OCI-LY7 (cell line): ENCODE measurements at regions not wholly inside any gene's neighbourhood (a gene's known extent, or its start where the extent isn't known, plus 50 kb on each side); places are given as distances from the start of the nearest gene placed in this dataset.

Experiments
- CTCF ChIP-seq: fragments of 200-600 bp; sonication (generic); conservative IDR thresholded peaks from 2 replicates; pipeline ENCODE4 v1.5.1; 2014; ENCODE audit warnings: mild to moderate bottlenecking, antibody characterized with exemption, low read length, moderate library complexity, mixed read lengths
- EZH2phosphoT487 ChIP-seq: fragments of 200-600 bp; sonication (generic); IDR thresholded peaks from 2 replicates; pipeline ENCODE4 v1.6.1; 2018; ENCODE audit warnings: low read depth, borderline replicate concordance, mild to moderate bottlenecking, mixed run types, antibody characterized with exemption, low read length, moderate library complexity, mixed read lengths

GRCh38 chr4:54484383-54484782 is 173.4 kb upstream of the KIT start:
- TF ChIP-seq CTCF (no peak), EZH2phosphoT487 (no peak)
